ENCODE measurements at regions not wholly inside any gene's neighbourhood (a gene's known extent, or its start where the extent isn't known, plus 50 kb on each side); places are given as distances from the start of the nearest gene placed in this dataset.

DNA sequence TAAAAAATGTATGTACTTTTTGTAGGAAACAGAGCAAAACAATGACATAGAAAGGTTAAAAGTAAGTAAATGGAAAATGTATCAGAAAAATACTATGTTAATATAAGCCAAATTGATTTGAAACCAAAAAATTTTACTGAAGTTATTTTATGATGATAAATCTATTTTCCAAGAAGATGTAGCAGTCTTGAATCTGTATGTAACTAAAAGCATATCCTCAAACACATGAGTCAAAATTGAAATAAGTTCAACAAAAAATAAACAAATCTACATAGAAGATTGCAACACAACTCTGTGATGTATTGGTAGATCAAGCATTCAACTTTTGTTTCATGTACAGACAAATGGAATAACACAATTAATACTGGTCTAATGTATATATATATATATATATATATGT is 450.0 kb downstream of the SPRY1 start:
- TF ChIP-seq GATA2 (IDR thresholded peaks at IDR 0.05; ENCODE audit: low read depth, low read length) (no peak), GATA3 (IDR thresholded peaks at IDR 0.05; ENCODE audit: low read depth, low read length) (no peak)

Data from SH-SY5Y (cell line).